ENCODE measurements at regions not wholly inside any gene's neighbourhood (a gene's known extent, or its start where the extent isn't known, plus 50 kb on each side); places are given as distances from the start of the nearest gene placed in this dataset.
"Not testable (repeated sequence)": the region's sequence is repeated elsewhere in the genome, so short reads cannot be mapped to it uniquely, and the experiment has no call there.

DNA sequence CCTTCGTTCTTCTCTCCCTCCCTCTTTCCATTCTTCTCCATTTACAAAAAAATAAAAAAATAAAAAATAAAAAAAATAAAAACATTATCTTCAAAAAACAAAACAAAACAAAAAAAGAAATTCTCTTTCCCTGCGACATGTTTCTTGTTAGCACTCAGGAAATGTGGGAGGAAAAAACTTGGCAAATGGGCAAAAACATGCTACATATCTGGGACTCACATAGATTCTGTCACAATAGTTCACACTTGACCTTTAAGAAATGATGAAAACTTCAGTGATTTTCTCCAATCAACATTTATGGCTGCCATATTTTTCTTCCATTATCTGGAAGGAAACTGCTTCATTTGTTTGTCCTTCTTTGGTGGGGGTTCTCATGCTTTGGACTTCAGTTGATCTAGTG, 109.3 kb downstream of the PRKAB2 start:
- no peak for DNase-seq (ENCODE audit: low read depth)

DNA sequence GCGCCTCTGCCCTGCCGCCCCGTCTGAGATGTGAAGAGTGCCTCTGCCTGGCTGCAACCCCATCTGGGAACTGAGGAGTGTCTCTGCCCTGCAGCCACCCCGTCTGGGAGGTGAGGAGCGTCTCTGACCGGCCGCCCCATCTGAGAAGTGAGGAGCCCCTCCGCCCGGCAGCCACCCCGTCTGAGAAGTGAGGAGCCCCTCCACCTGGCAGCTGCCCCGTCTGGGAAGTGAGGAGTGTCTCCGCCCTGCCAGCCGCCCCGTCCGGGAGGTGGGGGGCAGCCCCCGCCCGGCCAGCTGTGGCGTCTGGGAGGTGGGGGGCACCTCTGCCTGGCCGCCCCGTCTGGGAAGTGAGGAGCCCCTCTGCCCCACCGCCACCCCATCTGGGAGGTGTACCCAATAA, 110.4 kb downstream of the PRKAB2 start:
- DNase-seq (ENCODE audit: low read depth): not testable (repeated sequence)

DNA sequence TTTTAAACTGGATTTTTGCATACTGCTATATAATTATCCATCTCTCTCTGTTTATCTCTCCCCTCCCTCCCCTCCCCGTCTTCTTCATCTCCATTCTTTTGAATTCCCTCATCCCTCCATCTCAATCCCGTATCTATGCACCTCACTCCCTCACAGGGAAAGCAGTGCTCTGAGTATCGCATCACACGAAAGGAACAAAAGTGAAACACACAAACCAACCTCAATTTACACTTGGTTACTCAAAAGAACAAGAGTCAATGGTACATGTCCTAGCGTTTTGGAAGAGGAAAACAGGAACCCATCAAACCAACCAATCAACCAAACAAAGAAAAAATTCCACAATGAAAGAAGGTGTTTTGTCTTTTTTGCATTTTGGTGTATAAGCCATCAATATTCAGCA, 115.1 kb downstream of the NBPF12 start:
- DNase-seq (ENCODE audit: low read depth): no peak

DNA sequence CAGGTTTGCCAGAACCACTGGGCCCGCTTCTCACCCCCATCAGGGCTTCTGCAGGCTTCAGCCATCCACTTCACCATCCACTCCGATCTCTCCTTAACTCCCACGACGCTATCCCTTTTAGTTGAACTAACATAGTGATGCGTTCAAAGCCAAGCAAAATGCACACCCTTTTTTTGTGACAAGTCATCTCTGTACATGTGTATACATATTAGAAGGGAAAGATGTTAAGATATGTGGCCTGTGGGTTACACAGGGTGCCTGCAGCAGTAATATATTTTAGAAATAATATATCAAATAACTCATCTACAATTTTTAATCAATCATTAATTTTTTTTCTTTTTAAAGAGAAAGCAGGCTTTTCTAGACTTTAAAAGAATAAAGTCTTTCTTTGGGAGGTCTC, 114.6 kb downstream of the NBPF12 start:
- DNase-seq (ENCODE audit: low read depth): no peak

DNA sequence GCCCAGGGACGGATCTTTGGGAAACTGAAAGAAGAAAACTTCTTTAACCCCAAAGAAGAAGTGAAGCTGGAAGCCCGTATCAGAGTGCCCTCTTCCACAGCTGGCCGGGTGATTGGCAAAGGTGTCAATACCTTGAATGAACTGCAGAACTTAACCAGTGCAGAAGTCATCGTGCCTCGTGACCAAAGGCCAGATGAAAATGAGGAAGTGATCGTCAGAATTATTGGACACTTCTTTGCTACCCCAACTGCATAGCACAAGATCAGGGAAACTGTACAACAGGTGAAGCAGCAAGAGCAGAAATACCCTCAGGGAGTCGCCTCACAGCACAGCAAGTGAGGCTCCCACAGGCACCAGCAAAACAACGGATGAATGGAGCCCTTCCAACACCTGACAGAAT, 114.0 kb downstream of the NBPF12 start:
- no peak for DNase-seq (ENCODE audit: low read depth)

DNA sequence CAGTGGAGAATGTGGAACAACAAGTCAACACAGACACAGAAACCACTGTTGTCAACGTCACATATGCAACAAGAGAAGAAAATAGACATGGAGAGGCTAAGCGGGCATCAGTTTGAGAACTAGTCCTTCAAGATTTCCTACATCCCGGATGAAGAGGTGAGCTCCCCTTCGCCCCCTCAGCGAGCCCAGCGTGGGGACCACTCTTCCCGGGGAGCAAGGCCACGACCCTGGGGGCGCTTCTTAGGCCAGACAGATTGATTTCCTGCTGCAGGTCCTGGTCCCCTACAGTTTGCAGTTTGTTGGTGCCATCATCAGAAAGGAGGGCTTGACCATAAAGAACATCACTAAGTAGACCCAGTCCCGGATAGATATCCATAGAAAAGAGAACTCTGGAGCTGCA, 113.0 kb downstream of the NBPF12 start:
- DNase-seq (ENCODE audit: low read depth): no peak

DNA sequence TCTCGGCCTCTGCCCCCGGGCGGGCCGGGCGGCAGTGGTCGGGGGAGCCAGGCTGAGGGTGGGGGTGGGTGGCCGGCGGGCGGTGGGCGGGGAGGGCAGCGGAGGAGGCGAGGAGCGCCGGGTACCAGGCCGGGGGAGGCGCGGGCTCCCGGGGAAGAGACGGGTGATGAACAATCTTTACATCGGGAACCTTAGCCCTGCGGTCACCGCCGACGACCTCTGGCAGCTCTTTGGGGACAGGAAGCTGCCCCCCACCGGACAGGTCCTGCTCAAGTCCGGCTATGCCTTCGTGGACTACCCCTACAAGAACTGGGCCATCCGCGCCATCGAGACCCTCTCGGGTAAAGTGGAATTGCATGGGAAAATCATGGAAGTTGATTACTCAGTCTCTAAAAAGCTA, 112.5 kb downstream of the NBPF12 start:
- no peak for DNase-seq (ENCODE audit: low read depth)

DNA sequence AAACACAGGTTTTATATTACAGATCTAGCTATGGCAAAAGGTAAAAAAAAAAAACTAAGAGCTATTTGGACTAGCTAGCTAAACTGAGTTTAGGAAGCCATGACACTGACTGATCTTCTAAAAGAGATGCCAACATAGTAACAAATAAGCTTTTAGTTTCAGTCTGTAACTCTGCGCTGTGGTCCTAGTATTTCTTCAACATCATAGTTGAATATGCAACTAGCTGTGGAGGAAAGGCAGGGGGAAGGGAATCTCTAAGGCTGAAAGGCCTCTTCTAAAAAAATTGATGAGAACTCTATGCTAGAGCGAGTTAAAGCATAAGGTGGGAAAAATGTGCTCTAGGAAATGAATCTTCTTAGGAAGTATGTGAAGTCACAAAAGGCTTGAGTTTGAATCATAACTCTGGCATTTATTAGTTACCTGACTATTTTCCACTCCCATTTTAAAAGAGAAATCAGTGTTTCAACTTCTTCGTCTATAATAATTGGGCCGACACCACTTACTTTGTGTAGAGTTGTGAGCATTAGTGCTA, 108.8 kb downstream of the NBPF12 start:
- DNase-seq (ENCODE audit: low read depth): not testable (repeated sequence)

DNA sequence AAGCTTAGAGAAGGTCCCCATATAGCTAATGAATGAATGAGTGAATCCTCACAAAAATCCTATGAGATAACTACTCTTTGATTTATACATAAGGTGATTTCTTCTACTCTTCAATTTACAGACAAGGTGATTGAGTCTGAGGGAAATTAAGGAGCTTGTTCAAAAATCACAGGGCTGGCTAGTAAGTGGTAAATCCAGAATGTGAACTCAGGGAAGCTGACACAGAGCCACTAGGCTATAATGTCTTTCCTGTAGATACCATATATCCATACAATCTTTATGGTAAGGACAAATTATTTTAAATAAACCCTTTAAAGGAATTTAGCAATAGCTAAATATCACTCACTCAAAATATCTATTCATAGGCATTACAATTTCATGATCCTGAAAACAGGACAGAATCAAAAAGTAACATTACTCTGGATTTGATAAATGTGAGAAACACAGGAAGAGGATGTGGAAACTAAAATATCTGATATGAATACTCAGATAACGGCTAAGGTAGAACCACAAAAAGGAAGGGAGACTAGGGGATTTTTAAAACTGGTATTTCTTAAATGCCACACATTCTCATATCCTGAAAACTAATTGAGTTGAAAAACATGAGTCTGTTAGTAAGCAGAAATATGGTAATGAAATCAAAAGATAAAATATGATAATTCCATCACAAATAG, 108.2 kb downstream of the NBPF12 start:
- DNase-seq (ENCODE audit: low read depth): no peak
